GM21390 (cell line): ENCODE measurements at regions not wholly inside any gene's neighbourhood (a gene's known extent, or its start where the extent isn't known, plus 50 kb on each side); places are given as distances from the start of the nearest gene placed in this dataset.

Experiments
- ATAC-seq: cut with Tn5 transposase; IDR thresholded peaks from one replicate; pipeline ENCODE4 v1.9.1; 2021; ENCODE audit not compliant: unreplicated experiment

- ATAC-seq = no peak
Measured at GRCh38 chr2:104501929-104502328, 352.0 kb upstream of the POU3F3 start.

DNA sequence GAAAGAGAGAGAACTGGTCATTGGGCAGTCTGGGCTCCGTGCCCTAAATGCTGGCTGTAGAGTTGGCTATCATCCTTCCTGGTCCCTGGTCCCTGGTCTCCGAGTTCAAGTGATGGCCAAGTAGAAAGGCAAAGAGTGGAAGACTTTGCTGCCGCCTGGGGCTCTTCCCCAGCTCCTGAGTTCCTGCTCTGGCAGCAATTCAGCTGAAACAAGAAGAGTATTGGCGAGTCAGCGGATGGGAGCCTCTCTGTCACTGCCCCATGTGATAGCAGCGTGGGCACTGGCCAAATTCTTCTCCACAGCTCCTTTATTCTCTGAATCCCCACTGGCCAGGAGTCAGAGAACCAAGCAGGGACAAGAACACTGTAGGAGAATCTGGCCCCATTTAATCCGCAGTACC is 351.0 kb upstream of the POU3F3 start:
- ATAC-seq = no peak

DNA sequence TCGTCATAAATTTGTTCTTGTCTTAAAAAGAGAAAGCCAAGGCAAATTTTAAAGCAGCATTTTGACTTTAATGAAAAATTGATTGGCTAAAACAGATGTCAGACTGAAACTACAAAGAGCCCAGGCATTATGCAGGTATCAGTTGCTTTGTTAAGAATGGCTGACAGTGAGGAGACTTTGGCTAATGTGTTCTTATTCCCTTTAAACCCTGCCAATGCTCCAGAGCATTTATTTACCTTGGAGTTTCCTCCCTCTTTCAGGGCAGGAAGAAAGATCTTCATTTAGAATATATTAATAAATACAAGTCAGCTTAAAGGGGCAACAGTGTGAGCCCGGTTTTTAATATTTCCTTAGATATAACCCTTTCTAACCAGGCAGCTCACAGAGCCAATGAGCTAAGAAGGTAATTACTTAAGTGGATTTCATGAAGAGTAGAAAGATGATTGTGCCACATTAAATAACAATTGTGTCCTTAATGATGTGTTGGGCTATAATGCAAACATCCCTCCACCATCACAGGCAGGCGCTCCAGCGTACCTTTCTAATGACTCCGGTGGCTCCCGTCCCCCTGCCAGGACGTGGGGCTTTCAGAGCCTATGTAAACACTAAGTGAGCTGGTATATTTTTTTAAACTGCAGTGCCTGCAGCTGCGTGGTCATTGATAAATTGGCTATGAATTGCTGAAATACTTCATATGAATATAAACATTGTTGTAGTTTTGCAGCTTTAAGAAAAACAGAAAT is 349.4 kb upstream of the POU3F3 start:
- no peak for ATAC-seq

- ATAC-seq = no peak
Measured at GRCh38 chr2:104518256-104518655, 335.7 kb upstream of the POU3F3 start.

DNA sequence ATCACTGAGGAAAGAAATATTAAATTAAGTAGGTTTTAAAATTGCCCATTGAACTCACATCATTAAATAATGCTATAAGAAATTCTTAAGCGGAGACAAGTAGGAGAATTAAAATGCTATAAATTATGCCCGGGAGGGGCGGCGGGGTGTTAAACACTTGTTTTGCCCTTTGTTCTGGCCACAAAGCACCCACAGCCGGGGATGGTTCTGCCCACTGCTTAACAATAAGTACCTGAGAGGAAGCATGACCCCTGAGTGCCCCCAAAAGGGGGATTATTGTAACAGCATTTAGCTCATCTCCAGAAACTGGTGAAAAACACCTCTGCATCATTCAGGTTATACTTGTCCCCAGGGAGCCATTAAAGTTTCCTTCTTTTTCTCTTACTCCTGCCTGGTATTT is 332.7 kb upstream of the POU3F3 start:
- ATAC-seq = no peak

- ATAC-seq = no peak
Measured at GRCh38 chr2:104523921-104524320, 330.0 kb upstream of the POU3F3 start.

DNA sequence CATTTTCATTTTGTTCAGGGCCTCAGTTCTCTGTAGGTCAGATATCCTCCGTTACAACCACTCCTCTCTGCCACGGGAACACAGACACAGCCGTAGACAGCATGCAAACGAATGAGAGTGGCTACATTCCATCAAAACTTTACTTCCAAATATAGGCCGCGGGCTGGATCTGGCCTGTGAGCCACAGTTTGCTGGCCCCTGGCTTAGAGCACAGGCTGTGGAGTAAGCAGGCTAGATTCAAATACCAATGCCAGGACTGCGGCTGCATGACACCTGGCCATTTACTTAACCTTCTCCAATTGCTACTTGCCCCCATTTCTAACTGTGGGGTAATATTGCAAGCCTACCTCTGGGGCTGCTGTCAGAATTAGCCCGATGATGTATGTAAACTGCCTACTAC is 325.8 kb upstream of the POU3F3 start:
- no peak for ATAC-seq

- no peak for ATAC-seq
Measured at GRCh38 chr2:104531122-104531521, 322.8 kb upstream of the POU3F3 start.

DNA sequence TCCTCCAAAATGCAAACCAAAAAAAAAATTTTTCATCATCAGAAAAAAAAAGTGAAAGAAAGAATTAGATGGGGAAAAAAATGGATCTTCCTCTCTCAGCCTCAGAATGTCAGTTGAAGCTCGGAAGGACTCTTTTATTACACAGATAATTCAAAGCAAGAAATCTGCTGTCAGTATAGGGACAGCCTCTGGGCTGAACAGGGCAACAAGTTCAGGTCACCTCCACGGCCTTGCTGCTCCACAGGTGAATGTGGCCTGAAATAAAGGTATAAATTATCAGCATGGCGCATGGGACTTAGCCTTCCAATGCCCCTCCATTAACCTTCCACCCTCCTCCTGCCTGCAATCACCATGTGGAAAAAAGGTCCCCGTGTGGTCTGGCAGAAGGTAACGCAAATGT is 316.8 kb upstream of the POU3F3 start:
- ATAC-seq = no peak

DNA sequence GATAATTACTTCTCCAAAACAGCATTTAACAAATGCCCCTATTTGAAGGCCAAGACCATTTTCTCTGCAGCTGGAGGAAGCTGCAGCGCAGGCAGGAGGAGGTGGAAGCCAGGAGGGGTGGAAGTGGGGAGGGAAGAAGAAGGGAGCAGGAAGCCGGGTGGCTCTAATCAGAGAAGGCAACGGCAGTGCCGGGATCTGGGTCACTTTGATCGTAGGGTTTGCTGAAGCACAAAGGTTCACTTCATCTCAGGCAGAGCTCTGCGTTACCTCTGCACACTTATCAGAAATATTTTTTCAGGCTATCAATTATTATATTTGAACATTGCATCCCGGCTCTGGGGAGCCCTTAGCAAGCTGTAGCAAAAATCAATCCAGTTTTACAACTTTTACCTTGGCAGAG is 315.8 kb upstream of the POU3F3 start:
- ATAC-seq = no peak

DNA sequence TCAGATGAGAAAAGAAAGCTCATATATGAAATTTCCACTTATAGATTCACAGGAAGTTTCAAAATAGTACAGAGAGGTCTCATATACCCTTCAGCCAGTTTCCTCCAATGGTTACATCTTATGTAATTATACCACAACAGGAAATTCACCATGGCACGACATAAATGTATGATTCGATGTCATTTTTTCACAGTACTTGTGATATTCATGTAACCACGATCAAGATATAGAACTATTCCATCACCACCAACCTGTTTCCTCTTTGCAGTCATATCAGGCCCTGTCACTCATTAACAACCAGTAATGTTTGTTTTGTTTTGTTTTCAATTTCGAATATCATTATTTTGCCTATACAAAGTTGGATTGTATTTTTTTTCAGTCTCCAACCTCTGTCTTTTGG is 314.3 kb upstream of the POU3F3 start:
- peak; percentile 72 for ATAC-seq

DNA sequence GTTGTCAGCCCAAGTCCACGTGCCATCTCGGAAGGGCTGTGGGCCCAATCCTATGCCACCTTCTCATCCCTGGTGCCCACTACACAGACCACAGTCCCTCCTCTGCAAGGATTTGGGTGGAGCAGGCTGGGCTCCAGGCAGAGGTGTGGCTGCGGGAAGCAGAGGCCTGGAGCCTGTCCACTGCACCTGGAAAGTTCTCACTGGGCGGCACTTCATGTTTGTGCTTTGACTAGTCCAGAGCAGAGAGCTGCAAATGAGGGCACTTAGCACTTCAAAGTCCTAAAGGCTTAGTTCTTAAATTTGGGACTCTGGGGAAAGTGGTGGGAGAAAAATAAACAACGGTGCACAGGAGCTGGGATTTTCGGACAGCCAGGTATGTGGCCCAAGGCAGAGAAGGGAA is 308.9 kb upstream of the POU3F3 start:
- no peak for ATAC-seq

- ATAC-seq = no peak
Measured at GRCh38 chr2:104546537-104546936, 307.4 kb upstream of the POU3F3 start.

DNA sequence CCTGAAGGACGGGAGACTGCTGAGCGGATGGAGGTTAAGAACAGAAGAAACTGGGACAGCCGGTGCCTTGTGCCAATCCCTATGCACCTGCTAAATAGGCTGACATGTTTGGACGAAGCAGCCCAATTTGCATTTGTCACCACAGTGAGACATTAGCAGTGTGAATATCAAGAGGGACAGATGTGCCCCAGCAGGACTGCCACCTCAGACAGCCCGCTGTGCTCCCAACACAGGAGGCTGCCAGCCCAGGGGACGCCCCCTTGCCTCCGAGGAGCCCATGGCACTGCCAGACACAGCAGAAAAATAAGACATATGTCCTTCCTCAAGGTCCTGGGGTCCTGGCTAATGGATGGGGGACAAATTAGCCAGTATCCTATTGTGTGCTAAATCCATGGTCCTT is 306.7 kb upstream of the POU3F3 start:
- no peak for ATAC-seq

DNA sequence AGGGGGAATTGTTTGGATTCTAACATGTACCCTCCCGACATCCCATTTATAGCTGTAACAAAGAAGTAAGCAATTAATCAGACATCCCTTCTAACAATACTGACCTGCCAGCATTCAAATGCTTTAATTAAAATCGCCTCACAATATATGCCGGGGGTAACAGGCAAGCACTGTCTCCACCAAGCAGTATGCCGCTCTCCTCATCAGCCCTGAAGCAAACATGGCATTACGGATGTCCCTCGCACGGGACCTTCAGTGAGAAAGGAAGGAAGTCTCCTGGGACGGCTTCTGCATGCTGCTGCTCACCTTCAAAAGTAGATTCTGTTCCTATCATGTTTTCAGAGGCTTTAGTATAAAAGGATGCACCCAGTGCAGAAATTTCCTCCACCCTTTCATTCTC is 292.7 kb upstream of the POU3F3 start:
- no peak for ATAC-seq

GRCh38 chr2:104562537-104562936 is 291.4 kb upstream of the POU3F3 start:
- no peak for ATAC-seq

DNA sequence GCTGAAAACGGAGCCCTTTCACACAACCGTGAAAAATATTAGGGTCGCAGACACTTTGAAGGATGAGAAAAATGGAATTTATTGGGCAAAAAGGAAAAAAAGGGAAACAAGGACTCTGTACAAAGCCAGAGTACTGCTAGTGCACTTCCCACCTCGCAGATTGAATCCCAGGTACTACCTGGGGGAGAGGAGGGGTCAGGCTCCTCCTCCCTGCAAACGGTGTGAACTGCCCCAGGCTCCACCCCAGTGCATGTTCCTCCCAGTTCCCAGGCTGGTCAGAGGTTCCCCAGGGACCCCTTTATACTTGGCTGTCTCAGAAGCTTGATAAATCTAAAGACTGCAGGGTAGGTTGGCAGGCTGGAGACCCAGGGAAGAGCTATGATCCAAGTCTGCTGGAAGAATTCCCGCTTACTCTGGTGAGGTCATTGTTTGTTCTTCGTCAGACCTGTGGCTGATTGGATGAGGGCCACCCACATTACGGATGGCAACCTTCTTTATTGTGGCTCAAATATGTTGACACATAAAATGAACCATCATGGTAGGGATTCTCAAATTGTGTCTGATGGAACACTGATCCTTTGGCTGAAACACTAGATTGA is 290.4 kb upstream of the POU3F3 start:
- no peak for ATAC-seq

DNA sequence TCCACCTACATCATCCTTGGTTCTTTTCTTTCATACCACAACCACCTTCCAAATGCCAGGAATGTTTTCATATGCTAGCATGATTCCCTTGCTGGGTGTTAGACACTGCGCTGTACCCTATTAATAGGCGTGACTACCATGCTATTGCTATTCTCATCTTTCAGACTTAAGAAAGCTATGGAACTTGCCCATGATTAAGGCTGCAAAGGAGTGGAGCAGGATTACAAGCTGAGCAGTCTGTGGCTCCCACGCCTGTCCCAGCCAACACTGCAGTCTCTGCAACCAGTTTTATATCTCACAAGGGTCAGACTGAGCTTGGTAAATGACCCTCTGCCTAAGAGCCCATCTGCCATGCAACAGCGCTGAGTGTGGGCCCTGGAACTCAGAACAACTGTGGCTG is 285.7 kb upstream of the POU3F3 start:
- no peak for ATAC-seq

DNA sequence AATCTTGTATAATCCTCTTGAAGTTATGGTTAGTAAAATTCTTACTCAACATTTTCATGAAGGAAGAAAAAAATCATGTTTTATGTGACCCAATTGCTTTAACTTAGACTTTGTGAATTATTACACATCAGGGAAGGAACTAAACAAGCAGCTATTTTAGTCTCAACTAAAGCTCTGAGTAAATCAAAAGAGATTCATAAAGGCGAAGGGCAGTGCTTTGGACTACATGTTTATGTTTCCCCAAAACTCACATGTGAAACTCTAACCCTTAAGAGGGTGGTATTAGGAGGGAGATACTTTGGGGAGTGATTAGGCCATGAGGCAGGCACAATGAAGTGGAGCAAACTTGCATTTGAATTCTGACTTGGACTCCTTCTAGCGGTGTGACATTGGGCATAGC is 283.7 kb upstream of the POU3F3 start:
- ATAC-seq = no peak

- ATAC-seq = no peak
Measured at GRCh38 chr2:104572834-104573233, 281.1 kb upstream of the POU3F3 start.

- no peak for ATAC-seq
Measured at GRCh38 chr2:104574367-104574766, 279.5 kb upstream of the POU3F3 start.

DNA sequence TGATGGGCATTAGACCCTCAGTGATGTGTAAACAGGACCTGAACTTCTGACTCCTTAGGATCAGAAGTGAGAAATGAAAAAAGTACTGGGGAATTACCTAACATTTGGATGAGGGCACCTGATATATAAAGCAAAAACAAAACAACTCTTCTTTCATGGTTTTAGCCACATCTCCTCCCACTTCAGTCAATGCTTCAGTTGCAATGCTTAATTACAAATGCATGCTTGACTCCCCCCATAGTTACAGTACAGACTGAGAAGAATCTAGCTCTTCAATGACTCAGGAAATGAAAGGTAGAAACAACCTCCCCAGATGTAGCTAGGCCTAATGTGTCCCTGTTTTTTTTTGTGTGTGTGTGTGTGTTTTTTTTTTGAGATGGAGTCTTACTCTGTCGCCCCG is 276.8 kb upstream of the POU3F3 start:
- ATAC-seq = peak; percentile 82

DNA sequence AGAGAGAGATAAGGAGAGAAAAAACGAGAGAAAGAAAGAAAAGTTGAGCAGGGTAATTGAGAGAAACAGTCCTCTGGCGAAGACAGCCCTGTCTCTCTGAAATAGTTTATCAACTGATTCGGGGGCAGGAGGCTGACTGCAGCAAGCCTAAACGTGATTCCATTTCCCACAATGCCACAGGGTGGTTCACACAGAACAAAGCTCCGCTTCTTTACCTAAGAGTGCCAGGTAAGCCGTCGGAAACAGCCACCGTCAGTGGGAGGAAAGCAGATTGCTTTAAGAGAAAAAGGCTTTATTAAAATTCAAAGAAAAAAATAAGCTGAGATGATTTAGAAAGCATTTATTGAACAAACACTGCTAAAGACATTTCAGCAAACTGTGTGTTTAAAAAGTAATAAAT is 271.4 kb upstream of the POU3F3 start:
- ATAC-seq = no peak
